DMS53 treated with DMSO at 0.1 percent for 48 hours (cell line): ENCODE measurements at regions not wholly inside any gene's neighbourhood (a gene's known extent, or its start where the extent isn't known, plus 50 kb on each side); places are given as distances from the start of the nearest gene placed in this dataset.
"Not testable (repeated sequence)": the region's sequence is repeated elsewhere in the genome, so short reads cannot be mapped to it uniquely, and the experiment has no call there.

Experiments
- DNase-seq: peaks from one replicate; lab custom pipeline; 2025; ENCODE audit not compliant: unreplicated experiment; lab: John Stamatoyannopoulos, UW

DNA sequence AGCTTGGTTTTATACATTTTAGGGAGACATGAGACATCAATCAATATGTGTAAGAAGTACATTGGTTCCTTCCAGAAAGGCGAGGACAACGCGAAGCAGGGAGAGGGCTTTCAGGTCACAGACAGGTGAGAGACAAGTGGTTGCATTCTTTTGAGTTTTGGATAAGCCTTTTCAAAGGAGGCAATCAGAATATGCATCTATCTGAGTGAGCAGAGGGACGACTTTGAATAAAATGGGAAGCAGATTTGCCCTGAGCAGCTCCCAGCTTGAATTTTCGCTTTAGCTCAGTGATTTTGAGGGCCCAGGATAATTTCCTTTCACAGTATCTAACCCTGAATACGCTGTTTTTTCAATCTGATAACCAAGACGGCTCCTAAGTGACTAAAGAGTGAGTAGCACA lies 82.5 kb upstream of the MYO3A start:
- DNase-seq, result no peak

DNA sequence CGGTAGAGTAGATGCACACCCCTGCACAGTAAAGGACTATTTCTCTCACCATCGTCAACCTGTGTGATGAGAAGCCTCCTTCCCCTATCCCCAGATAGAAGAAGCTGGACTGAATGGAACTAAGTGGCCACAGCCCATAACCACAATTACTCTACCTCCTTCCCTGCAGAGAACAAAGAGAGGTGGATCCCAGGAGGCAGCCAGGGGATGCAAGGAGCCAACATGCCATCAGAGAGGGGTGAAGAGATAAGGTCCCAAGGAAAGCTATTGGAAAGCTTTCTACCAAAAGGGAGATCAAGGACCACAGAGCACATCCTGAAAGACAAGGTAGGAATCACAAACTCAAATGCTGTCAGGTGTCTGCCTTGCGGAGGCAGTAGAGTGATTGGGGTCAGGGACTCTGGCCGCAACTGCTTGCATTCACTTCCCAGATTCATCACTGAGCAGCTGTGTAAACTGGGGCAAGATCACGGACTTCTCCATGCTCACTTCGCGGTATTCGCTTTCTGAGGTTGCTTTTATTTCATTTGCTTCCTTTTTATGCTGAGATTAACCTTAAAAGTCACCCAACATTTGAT lies 81.6 kb upstream of the MYO3A start:
- no peak for DNase-seq

DNA sequence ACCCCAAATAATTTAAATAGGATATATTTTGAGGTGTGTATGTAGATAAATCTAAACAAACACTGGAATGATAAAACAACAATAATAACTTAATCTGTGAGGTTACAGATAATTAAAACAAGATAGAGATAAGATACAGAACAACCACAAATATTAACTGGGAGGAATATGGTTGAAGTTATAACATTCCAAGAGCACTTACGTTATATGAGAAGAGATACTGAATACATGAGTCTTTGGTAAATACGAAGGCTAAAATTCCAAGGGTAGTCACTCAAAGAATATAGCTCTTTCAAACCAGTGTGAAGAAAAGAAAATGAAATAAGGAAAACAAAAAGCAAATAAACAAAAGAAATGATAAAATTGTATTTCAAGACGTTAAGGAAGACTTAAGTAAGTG lies 76.0 kb upstream of the MYO3A start:
- no peak for DNase-seq

DNA sequence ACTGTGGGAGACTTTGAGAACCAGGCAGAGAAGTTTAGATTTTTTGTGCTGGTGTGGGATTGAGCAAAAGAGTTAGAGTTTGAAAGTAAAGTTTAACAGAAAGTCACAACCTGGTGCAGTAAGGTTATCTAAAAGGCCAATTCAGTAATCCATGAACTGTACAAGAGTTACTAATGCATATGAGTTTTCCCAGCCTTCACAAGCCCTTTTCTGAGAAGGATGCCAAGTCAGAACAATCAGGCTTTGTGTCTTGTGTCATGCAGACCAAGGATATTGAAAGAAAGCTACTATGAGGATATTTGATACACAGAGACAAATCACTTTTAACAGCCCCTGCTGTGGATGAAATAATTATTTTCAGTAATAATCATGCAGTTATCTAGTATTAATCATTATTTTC lies 68.8 kb upstream of the MYO3A start:
- DNase-seq, result no peak

DNA sequence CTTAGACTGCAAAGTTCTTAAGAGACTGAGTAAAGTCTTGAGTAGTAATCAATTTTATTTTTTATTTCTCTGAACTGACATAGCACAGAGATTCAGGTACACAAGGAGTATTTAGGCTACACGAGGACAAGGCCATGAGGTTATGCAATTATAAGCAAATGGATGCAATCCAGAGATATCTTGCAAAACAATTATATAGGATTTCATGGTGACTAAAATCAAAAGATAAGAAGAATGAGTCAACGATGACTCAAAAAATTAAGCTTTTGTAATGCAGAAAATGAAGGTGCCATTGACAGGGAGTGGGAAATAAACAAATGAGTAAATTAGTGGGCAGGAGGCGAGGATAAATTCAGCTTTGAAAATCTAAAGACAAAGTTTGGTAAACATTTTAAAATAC lies 66.7 kb upstream of the MYO3A start:
- no peak for DNase-seq

DNA sequence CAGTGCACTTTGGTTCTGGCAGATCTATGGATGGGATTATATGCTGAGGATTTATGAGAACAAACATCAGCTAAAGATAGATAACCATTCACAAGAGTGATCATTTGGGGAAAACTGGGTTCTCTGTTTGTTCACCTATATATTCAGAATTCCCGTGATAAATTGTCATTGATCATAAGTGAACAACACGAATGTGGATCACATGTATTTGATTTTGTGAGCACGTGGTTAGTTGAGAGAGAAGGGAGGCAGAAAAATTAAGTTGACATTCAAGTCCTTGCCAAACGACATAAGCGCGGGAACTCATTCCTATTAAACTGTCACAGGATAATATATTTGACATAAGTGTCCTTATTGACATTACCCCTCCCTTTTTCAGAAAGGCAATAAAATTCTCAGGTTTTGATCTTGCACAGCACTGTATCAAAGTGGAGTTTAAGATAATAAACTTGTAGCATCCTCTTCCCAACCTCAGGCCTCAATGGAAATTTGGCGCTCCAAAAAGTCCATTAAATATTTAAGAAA lies 64.9 kb upstream of the MYO3A start:
- DNase-seq, result no peak

DNA sequence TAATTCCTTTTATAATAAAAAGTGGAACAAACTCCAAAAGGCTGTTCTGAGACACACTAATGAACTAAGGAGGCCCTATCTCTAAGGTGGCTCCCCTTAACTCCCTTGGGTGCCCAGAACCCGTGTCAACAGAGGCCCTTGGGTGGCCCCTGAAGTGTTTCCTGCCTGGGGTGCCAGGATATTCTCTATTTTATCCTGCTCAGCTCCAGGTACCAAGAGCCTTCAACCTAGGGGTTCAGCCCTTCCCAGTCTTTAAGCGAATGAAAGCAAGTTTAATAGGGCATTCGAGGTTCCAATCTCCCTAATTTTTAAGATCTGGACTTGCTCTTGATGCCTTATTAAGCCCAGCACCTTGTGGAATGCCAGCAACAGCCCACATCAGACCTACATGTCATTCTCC lies 64.4 kb upstream of the MYO3A start:
- no peak for DNase-seq

DNA sequence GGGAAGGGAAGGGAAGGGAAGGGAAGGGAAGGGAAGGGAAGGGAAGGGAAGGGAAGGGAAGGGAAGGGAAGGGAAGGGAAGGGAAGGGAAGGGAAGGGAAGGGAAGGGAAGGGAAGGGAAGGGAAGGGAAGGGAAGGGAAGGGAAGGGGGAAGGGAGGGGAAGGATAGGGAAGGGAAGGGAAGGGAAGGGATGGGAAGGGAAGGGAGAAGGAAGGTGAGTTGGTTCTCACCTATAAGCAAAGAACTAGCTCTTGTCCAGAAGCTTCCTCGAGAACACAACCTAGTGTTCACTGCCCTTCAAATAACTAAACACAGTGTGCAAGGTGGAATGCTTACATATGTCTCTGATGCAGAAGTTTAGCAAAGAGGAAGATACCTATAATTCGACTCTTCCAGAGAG lies 59.6 kb upstream of the MYO3A start:
- not testable (repeated sequence) for DNase-seq

DNA sequence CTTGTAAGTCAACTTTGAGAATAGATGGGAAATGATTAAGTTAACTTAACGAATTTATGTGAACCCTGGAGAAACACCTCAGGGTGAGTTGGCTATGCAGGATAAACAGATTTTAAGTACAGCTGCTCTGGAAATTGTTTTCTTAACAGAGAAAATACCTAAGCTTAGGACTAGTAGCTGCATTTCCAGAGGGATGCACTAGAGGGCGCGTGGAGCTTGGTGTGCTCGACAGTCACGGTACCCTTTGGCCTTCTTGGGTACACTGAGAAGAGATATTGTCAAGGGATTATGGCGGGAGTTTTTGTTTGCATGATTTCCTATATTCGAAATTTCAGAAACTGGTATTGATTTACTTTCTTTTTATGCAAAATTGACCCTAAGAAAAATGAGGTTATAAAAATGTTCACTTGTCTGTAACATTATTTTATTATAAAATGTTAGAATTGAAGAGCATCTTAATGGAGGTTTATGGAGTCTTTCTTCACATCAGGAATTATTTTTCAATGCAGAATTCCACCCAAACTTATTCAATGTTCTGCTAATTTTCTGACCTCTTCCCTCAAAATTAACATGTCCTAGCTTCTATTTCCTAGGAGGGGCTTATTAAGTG lies 58.4 kb upstream of the MYO3A start:
- DNase-seq, result peak; percentile 44

DNA sequence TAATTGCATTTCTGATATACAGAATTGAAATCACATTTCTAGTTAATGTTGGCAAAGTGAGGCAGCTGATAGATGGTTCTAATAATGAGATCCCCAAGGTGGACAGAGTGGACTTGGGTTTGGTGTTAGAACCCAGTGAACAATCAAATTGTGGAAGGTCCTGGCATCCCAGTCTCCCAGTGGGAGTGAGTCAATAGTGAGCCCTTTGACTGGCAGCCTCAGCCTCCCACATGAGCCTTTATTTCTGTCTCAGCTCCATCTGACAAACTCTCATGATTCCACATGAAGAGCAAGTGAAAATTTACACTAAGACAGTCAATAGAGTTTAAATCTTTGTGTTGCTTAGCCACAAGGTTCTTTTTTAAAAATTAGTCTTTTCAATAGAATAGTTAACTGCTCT lies 56.7 kb upstream of the MYO3A start:
- DNase-seq, result no peak
